K562 (cell line): ENCODE measurements at regions not wholly inside any gene's neighbourhood (a gene's known extent, or its start where the extent isn't known, plus 50 kb on each side); places are given as distances from the start of the nearest gene placed in this dataset.
"Not testable (repeated sequence)": the region's sequence is repeated elsewhere in the genome, so short reads cannot be mapped to it uniquely, and the experiment has no call there.

Experiments used
- ATAC-seq: fragments of 200-7000 bp; cut with Tn5 transposase; 3 replicates; pipeline ENCODE4 v1.9.1; 2020; ENCODE audit warnings: moderate library complexity
- BruUV-seq: library from RNA; stranded (reverse); fragments of 400-500 nt; replicated peaks from 2 replicates; lab custom pipeline; 2021; lab: Mats Ljungman, UMichigan
- CTCF ChIA-PET: fragments of 300-600 bp; formaldehyde crosslinking; extraction: SDS; loops from one replicate; lab custom pipeline; 2021; ENCODE audit warnings: low intra/inter-chr PET ratio; lab: Yijun Ruan, JAX
- POLR2A ChIA-PET: fragments of 300-600, 350-650 bp; sonication (Branson Sonifier 250); formaldehyde crosslinking; extraction: SDS; loops from one replicate; lab custom pipeline; 2021; ENCODE audit warnings: antibody characterized with exemption, inconsistent platforms; lab: Yijun Ruan, JAX
- DNase-seq, 4 experiments: peaks; one replicate each; pipeline versions ENCODE4 v3.0.0 to v3.0.0-alpha.2; 2011 to 2018; ENCODE audit warnings: low spot score in 3 of 4, mixed read lengths in 3 of 4; ENCODE audit errors: extremely low read depth in 1 of 4
- FAIRE-seq: peaks from 2 replicates; lab custom pipeline; 2011; peaks lifted over from hg19 to GRCh38; lab: Jason Lieb, UNC
- H2AFZ ChIP-seq: 2 replicates; pipeline ENCODE4 v1.6.0; 2011; ENCODE audit warnings: low read depth, low read length, control low read depth, inconsistent platforms
- H3K27ac ChIP-seq: fragments of 200-600 bp; 3 replicates; pipeline ENCODE4 v1.8.0; 2011; ENCODE audit warnings: low read depth, mild to moderate bottlenecking, control low read depth, inconsistent platforms, low read length, moderate library complexity, mixed read lengths; ENCODE audit errors: extremely low read depth
- H3K27me3 ChIP-seq, 2 experiments: fragments of 300-600 bp in 1 of 2; 2 replicates in 1 of 2; 3 replicates in 1 of 2; pipeline versions ENCODE4 v1.6.0 to v1.8.0; 2011; ENCODE audit warnings: inconsistent platforms in 2 of 2, low read length in 2 of 2, mild to moderate bottlenecking in 1 of 2, mixed read lengths in 1 of 2, moderate library complexity in 1 of 2; ENCODE audit not compliant: control insufficient read depth in 2 of 2, insufficient read depth in 2 of 2
- H3K36me3 ChIP-seq: fragments of 300-600 bp; 3 replicates; pipeline ENCODE4 v1.8.0; 2011; ENCODE audit warnings: mild to moderate bottlenecking, low read length, inconsistent platforms; ENCODE audit not compliant: control insufficient read depth, insufficient read depth
- H3K4me1 ChIP-seq, 2 experiments: fragments of 200-600 bp in 1 of 2; replicated peaks in 1 of 2; 2 replicates in 1 of 2; 3 replicates in 1 of 2; pipeline versions ENCODE4 v1.5.1 to v1.8.0; 2011; ENCODE audit warnings: inconsistent platforms in 2 of 2, low read length in 2 of 2, mild to moderate bottlenecking in 1 of 2, mixed read lengths in 1 of 2, moderate library complexity in 1 of 2; ENCODE audit not compliant: control insufficient read depth in 2 of 2, insufficient read depth in 2 of 2
- H3K4me2 ChIP-seq: 2 replicates; pipeline ENCODE4 v1.6.1; 2011; ENCODE audit warnings: low read length, control low read depth, inconsistent platforms, mixed read lengths; ENCODE audit not compliant: insufficient read depth
- H3K4me3 ChIP-seq: fragments of 200-600 bp; sonication (generic), shearing (Covaris generic); 2 replicates; pipeline ENCODE4 v1.5.1; 2016; ENCODE audit warnings: control low read depth, inconsistent platforms
- H3K79me2 ChIP-seq: fragments of 200-600 bp; 3 replicates; pipeline ENCODE4 v1.8.0; 2011; ENCODE audit warnings: low read length, inconsistent platforms; ENCODE audit not compliant: control insufficient read depth, insufficient read depth
- H3K9ac ChIP-seq, 2 experiments: 2 replicates each; pipeline versions ENCODE4 v1.6.0 to v1.6.1; 2011; ENCODE audit warnings: low read depth in 2 of 2, low read length in 2 of 2, control low read depth in 1 of 2, inconsistent platforms in 1 of 2, mild to moderate bottlenecking in 1 of 2, mixed read lengths in 1 of 2; ENCODE audit not compliant: insufficient read depth in 1 of 2
- H3K9me1 ChIP-seq: one replicate; pipeline ENCODE4 v1.6.0; 2011; ENCODE audit warnings: inconsistent platforms, mild to moderate bottlenecking, low read length, moderate library complexity; ENCODE audit not compliant: control insufficient read depth, insufficient read depth
- H3K9me3 ChIP-seq: replicated peaks from 2 replicates; pipeline ENCODE4 v1.5.1; 2011; ENCODE audit warnings: low read depth, low read length, inconsistent platforms; ENCODE audit not compliant: control insufficient read depth, insufficient read depth
- H4K20me1 ChIP-seq: replicated peaks from 2 replicates; pipeline ENCODE4 v1.6.1; 2011; ENCODE audit warnings: low read length, inconsistent platforms, mixed read lengths; ENCODE audit not compliant: control insufficient read depth, insufficient read depth
- ETS2 ChIP-seq: IDR thresholded peaks from 2 replicates; pipeline ENCODE4 v1.6.1; 2016; ENCODE audit warnings: borderline replicate concordance, missing genetic modification characterization, mild to moderate bottlenecking, moderate library complexity, missing compliant biosample characterization; ENCODE audit not compliant: poor library complexity, severe bottlenecking
- MIER1 ChIP-seq: fragments of 450-650 bp; IDR thresholded peaks from 2 replicates; pipeline ENCODE4 v1.6.1; 2016; ENCODE audit warnings: antibody characterized with exemption, mild to moderate bottlenecking, low read depth
- WGBS: fragments of 100-300 bp; shearing (Covaris generic); methylation state at CpG from one replicate; pipeline ENCODE4 v1.1.6; 2016; ENCODE audit warnings: low coverage, mixed read lengths; ENCODE audit not compliant: insufficient coverage; ENCODE audit errors: missing lambda C conversion rate; 5-methylcytosine and 5-hydroxymethylcytosine counted together
- in situ Hi-C: fragments of 300-500 bp; cut with MboI; formaldehyde crosslinking; loops from 4 replicates; pipeline ENCODE4 v1.15.0; 2018; ENCODE audit warnings: inconsistent platforms, mixed read lengths
- intact Hi-C: fragments of 100-400 bp; cut with micrococcal nuclease; formaldehyde crosslinking; loops from 2 replicates; pipeline ENCODE4 v1.14.2; 2022
- TF ChIP-seq, protein P1 (sequence below): fragments of 200-600 bp; sonication (generic); IDR thresholded peaks from one replicate; pipeline ENCODE4 v1.6.1; 2012; ENCODE audit warnings: mild to moderate bottlenecking, low read depth, low read length, inconsistent platforms

DNA sequence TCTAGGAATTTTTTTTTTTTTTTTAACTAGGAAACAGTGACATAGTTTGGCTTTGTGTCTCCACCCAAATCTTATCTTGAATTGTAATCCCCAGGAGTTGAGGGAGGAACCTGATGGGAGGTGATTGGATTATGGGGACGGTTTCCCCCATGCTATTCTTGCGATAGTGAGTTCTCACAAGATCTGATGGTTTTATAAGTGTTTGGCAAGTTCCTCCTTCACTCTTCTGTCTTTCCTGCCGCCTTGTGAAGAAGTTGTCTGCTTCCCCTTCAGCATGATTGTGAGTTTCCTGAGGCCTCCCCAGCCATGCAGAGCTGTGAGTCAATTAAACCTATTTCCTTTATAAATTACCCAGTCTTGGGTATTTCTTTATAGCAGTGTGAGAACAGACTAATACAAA is 152.2 kb upstream of the CACNA2D1 start:
- H3K79me2 ChIP-seq, H3K36me3 ChIP-seq, H3K4me3 ChIP-seq, FAIRE-seq, intact Hi-C loops, H3K4me2 ChIP-seq, H4K20me1 ChIP-seq, H2AFZ ChIP-seq, ATAC-seq, H3K9ac ChIP-seq, H3K9me1 ChIP-seq, H3K4me1 ChIP-seq, POLR2A ChIA-PET, H3K9me3 ChIP-seq, CTCF ChIA-PET, BruUV-seq, DNase-seq, H3K27me3 ChIP-seq, in situ Hi-C loops, H3K27ac ChIP-seq: not testable (repeated sequence)
- 4% methylated on average over 3 of the region's 3 CpGs for WGBS

- in situ Hi-C loops: no loop called here
- no peak for FAIRE-seq
- no peak for TF ChIP-seq ETS2 (tag)
- TF ChIP-seq, protein P1, sequence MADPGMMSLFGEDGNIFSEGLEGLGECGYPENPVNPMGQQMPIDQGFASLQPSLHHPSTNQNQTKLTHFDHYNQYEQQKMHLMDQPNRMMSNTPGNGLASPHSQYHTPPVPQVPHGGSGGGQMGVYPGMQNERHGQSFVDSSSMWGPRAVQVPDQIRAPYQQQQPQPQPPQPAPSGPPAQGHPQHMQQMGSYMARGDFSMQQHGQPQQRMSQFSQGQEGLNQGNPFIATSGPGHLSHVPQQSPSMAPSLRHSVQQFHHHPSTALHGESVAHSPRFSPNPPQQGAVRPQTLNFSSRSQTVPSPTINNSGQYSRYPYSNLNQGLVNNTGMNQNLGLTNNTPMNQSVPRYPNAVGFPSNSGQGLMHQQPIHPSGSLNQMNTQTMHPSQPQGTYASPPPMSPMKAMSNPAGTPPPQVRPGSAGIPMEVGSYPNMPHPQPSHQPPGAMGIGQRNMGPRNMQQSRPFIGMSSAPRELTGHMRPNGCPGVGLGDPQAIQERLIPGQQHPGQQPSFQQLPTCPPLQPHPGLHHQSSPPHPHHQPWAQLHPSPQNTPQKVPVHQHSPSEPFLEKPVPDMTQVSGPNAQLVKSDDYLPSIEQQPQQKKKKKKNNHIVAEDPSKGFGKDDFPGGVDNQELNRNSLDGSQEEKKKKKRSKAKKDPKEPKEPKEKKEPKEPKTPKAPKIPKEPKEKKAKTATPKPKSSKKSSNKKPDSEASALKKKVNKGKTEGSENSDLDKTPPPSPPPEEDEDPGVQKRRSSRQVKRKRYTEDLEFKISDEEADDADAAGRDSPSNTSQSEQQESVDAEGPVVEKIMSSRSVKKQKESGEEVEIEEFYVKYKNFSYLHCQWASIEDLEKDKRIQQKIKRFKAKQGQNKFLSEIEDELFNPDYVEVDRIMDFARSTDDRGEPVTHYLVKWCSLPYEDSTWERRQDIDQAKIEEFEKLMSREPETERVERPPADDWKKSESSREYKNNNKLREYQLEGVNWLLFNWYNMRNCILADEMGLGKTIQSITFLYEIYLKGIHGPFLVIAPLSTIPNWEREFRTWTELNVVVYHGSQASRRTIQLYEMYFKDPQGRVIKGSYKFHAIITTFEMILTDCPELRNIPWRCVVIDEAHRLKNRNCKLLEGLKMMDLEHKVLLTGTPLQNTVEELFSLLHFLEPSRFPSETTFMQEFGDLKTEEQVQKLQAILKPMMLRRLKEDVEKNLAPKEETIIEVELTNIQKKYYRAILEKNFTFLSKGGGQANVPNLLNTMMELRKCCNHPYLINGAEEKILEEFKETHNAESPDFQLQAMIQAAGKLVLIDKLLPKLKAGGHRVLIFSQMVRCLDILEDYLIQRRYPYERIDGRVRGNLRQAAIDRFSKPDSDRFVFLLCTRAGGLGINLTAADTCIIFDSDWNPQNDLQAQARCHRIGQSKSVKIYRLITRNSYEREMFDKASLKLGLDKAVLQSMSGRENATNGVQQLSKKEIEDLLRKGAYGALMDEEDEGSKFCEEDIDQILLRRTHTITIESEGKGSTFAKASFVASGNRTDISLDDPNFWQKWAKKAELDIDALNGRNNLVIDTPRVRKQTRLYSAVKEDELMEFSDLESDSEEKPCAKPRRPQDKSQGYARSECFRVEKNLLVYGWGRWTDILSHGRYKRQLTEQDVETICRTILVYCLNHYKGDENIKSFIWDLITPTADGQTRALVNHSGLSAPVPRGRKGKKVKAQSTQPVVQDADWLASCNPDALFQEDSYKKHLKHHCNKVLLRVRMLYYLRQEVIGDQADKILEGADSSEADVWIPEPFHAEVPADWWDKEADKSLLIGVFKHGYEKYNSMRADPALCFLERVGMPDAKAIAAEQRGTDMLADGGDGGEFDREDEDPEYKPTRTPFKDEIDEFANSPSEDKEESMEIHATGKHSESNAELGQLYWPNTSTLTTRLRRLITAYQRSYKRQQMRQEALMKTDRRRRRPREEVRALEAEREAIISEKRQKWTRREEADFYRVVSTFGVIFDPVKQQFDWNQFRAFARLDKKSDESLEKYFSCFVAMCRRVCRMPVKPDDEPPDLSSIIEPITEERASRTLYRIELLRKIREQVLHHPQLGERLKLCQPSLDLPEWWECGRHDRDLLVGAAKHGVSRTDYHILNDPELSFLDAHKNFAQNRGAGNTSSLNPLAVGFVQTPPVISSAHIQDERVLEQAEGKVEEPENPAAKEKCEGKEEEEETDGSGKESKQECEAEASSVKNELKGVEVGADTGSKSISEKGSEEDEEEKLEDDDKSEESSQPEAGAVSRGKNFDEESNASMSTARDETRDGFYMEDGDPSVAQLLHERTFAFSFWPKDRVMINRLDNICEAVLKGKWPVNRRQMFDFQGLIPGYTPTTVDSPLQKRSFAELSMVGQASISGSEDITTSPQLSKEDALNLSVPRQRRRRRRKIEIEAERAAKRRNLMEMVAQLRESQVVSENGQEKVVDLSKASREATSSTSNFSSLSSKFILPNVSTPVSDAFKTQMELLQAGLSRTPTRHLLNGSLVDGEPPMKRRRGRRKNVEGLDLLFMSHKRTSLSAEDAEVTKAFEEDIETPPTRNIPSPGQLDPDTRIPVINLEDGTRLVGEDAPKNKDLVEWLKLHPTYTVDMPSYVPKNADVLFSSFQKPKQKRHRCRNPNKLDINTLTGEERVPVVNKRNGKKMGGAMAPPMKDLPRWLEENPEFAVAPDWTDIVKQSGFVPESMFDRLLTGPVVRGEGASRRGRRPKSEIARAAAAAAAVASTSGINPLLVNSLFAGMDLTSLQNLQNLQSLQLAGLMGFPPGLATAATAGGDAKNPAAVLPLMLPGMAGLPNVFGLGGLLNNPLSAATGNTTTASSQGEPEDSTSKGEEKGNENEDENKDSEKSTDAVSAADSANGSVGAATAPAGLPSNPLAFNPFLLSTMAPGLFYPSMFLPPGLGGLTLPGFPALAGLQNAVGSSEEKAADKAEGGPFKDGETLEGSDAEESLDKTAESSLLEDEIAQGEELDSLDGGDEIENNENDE: no peak
- TF ChIP-seq MIER1: no peak
Measured at GRCh38 chr7:82595176-82595575, 151.6 kb upstream of the CACNA2D1 start.

More at GRCh38 chr7:82595176-82595575, 151.6 kb upstream of the CACNA2D1 start:
- POLR2A ChIA-PET: no interaction called here
- CTCF ChIA-PET: no interaction called here
- no peaks in the 10 kb centered on the region for H3K27me3 ChIP-seq
- no peak overlapping the region for H2AFZ ChIP-seq
- no peak overlapping the region for H3K9ac ChIP-seq
- intact Hi-C loops: no loop called here
- DNase-seq (no peak), ATAC-seq (no peak)
- H3K27ac ChIP-seq: no peak overlapping the region
- no peaks in the 10 kb centered on the region; the same call in 1 of the 2 replicates for H3K9me3 ChIP-seq
- no peaks in the 10 kb centered on the region for H3K4me1 ChIP-seq
- no peaks in the 10 kb centered on the region for H3K79me2 ChIP-seq
- H3K4me2 ChIP-seq: no peak overlapping the region
- no peaks in the 10 kb centered on the region for H3K9me1 ChIP-seq
- BruUV-seq: no TSS peak
- no peak overlapping the region for H3K4me3 ChIP-seq
- no peaks in the 10 kb centered on the region for H4K20me1 ChIP-seq
- no peaks in the 10 kb centered on the region for H3K36me3 ChIP-seq
